H1 (cell line): ENCODE measurements at regions not wholly inside any gene's neighbourhood (a gene's known extent, or its start where the extent isn't known, plus 50 kb on each side); places are given as distances from the start of the nearest gene placed in this dataset.

ENCODE experiments used
- CTCF ChIA-PET: fragments of 300-600 bp; sonication (Branson Sonifier 250); formaldehyde crosslinking; loops from one replicate; lab custom pipeline; 2021; ENCODE audit not compliant: partially characterized antibody; lab: Charles Lee
- POLR2A ChIA-PET: fragments of 300-600 bp; sonication (Branson Sonifier 250); formaldehyde crosslinking; loops from one replicate; lab custom pipeline; 2021; ENCODE audit warnings: inconsistent platforms; ENCODE audit not compliant: partially characterized antibody; lab: Charles Lee
- DNase-seq, 2 experiments: peaks; one replicate each; pipeline versions ENCODE4 v3.0.0 to v3.0.0-alpha.2; 2010 to 2022; ENCODE audit warnings: low spot score in 2 of 2, low read depth in 1 of 2, mixed read lengths in 1 of 2
- FAIRE-seq: peaks from 2 replicates; lab custom pipeline; 2011; peaks lifted over from hg19 to GRCh38; lab: Jason Lieb, UNC
- H2AFZ ChIP-seq: 2 replicates; pipeline ENCODE4 v1.8.1; 2012; ENCODE audit warnings: low read length, inconsistent platforms
- H2AK5ac ChIP-seq: 2 replicates; pipeline ENCODE4 v1.6.1; 2013; ENCODE audit warnings: low read depth, low read length
- H2BK120ac ChIP-seq: replicated peaks from 2 replicates; pipeline ENCODE3; 2013; ENCODE audit warnings: low read depth, low read length, inconsistent platforms
- H2BK12ac ChIP-seq: 2 replicates; pipeline ENCODE4 v1.6.1; 2013; ENCODE audit warnings: low read depth, low read length
- H2BK15ac ChIP-seq: 2 replicates; pipeline ENCODE4 v1.6.1; 2013; ENCODE audit warnings: low read length
- H2BK20ac ChIP-seq: 2 replicates; pipeline ENCODE4 v1.6.1; 2013; ENCODE audit warnings: low read length
- H2BK5ac ChIP-seq: 2 replicates; pipeline ENCODE4 v1.6.1; 2013; ENCODE audit warnings: low read depth, low read length
- H3K14ac ChIP-seq: 2 replicates; pipeline ENCODE4 v1.6.1; 2013; ENCODE audit warnings: inconsistent platforms; ENCODE audit not compliant: insufficient read length
- H3K18ac ChIP-seq: 2 replicates; pipeline ENCODE4 v1.6.1; 2013; ENCODE audit warnings: low read length; ENCODE audit errors: extremely low read depth
- H3K23ac ChIP-seq: 2 replicates; pipeline ENCODE4 v1.6.1; 2013; ENCODE audit warnings: inconsistent platforms; ENCODE audit not compliant: insufficient read length
- H3K23me2 ChIP-seq: 2 replicates; pipeline ENCODE4 v1.6.1; 2013; ENCODE audit warnings: low read depth, low read length
- H3K27ac ChIP-seq: 2 replicates; pipeline ENCODE4 v1.6.1; 2011; ENCODE audit warnings: low read depth, low read length, inconsistent platforms
- H3K27me3 ChIP-seq, 4 experiments: replicated peaks in 1 of 4; 1 replicate in 1 of 4; 2 replicates in 3 of 4; pipeline versions ENCODE4 v1.6.1 to v1.8.1; 2011 to 2013; ENCODE audit warnings: low read length in 3 of 4, mild to moderate bottlenecking in 3 of 4, inconsistent platforms in 2 of 4, mixed read lengths in 2 of 4, moderate library complexity in 1 of 4; ENCODE audit not compliant: control insufficient read depth in 3 of 4, insufficient read depth in 3 of 4; ENCODE audit errors: extremely low read depth in 1 of 4
- H3K36me3 ChIP-seq, 4 experiments: 2 replicates each; pipeline versions ENCODE4 v1.6.1 to v1.8.1; 2011 to 2013; ENCODE audit warnings: mild to moderate bottlenecking in 4 of 4, low read length in 3 of 4, moderate library complexity in 2 of 4, control low read depth in 1 of 4, inconsistent platforms in 1 of 4; ENCODE audit not compliant: insufficient read depth in 4 of 4, control insufficient read depth in 2 of 4
- H3K4ac ChIP-seq: replicated peaks from 2 replicates; pipeline ENCODE3; 2013; ENCODE audit warnings: low read length, low read depth, mixed read lengths, inconsistent platforms; ENCODE audit not compliant: insufficient read length
- H3K4me1 ChIP-seq, 4 experiments: replicated peaks in 1 of 4; 1 replicate in 1 of 4; 2 replicates in 3 of 4; pipeline versions ENCODE4 v1.6.1 to v1.8.1; 2011 to 2013; ENCODE audit warnings: low read length in 3 of 4, inconsistent platforms in 2 of 4, mixed read lengths in 1 of 4; ENCODE audit not compliant: insufficient read depth in 4 of 4, control insufficient read depth in 3 of 4
- H3K4me2 ChIP-seq, 2 experiments: 2 replicates each; pipeline versions ENCODE4 v1.6.1 to v1.8.1; 2011 to 2013; ENCODE audit warnings: low read depth in 2 of 2, low read length in 2 of 2, control low read depth in 1 of 2, inconsistent platforms in 1 of 2, mild to moderate bottlenecking in 1 of 2; ENCODE audit not compliant: insufficient read depth in 1 of 2
- H3K4me3 ChIP-seq, 4 experiments: fragments of 200-600, 300-600 bp in 1 of 4; sonication (generic), shearing (Covaris generic), sonication (Bioruptor Twin) in 1 of 4; 2 replicates each; pipeline versions ENCODE4 v1.5.1 to v1.8.1; 2011 to 2016; ENCODE audit warnings: low read length in 4 of 4, low read depth in 3 of 4, control low read depth in 2 of 4, inconsistent platforms in 2 of 4, mild to moderate bottlenecking in 2 of 4, mixed read lengths in 1 of 4, moderate library complexity in 1 of 4; ENCODE audit not compliant: insufficient read depth in 2 of 4; ENCODE audit errors: extremely low read depth in 1 of 4
- H3K56ac ChIP-seq: replicated peaks from 2 replicates; pipeline ENCODE3; 2013; ENCODE audit warnings: low read depth, mild to moderate bottlenecking, mixed read lengths, low read length, inconsistent platforms; ENCODE audit not compliant: insufficient read length
- H3K79me1 ChIP-seq: 2 replicates; pipeline ENCODE4 v1.6.1; 2013; ENCODE audit warnings: low read depth, low read length, control low read depth
- H3K79me2 ChIP-seq, 2 experiments: 2 replicates each; pipeline versions ENCODE4 v1.6.1 to v1.8.1; 2012 to 2013; ENCODE audit warnings: low read length in 2 of 2, mild to moderate bottlenecking in 2 of 2, inconsistent platforms in 1 of 2; ENCODE audit not compliant: insufficient read depth in 2 of 2, control insufficient read depth in 1 of 2
- H3K9ac ChIP-seq, 4 experiments: replicated peaks in 1 of 4; 1 replicate in 1 of 4; 2 replicates in 3 of 4; pipeline versions ENCODE4 v1.6.1 to v1.8.1; 2011 to 2013; ENCODE audit warnings: low read depth in 3 of 4, low read length in 3 of 4, control low read depth in 2 of 4, mild to moderate bottlenecking in 2 of 4, moderate library complexity in 2 of 4, inconsistent platforms in 1 of 4; ENCODE audit errors: extremely low read depth in 1 of 4
- H3K9me3 ChIP-seq, 2 experiments: 2 replicates each; pipeline versions ENCODE4 v1.6.1 to v1.8.1; 2012 to 2013; ENCODE audit warnings: mild to moderate bottlenecking in 2 of 2, moderate library complexity in 2 of 2, control low read depth in 1 of 2, inconsistent platforms in 1 of 2, low read depth in 1 of 2, low read length in 1 of 2, mixed read lengths in 1 of 2; ENCODE audit not compliant: insufficient read depth in 2 of 2
- H4K20me1 ChIP-seq, 2 experiments: replicated peaks in 1 of 2; 2 replicates each; pipeline versions ENCODE3 to v1.8.1; 2011 to 2013; ENCODE audit warnings: inconsistent platforms in 2 of 2, low read length in 2 of 2, mild to moderate bottlenecking in 1 of 2; ENCODE audit not compliant: insufficient read depth in 2 of 2, control insufficient read depth in 1 of 2
- H4K5ac ChIP-seq: 2 replicates; pipeline ENCODE4 v1.6.1; 2013; ENCODE audit warnings: low read length, low read depth, mixed read lengths, inconsistent platforms; ENCODE audit not compliant: insufficient read length
- H4K8ac ChIP-seq: 2 replicates; pipeline ENCODE4 v1.8.0; 2013; ENCODE audit warnings: mild to moderate bottlenecking, moderate library complexity, low read length, inconsistent platforms; ENCODE audit not compliant: insufficient read depth; ENCODE audit errors: extremely low read depth
- H4K91ac ChIP-seq: replicated peaks from 2 replicates; pipeline ENCODE3; 2013; ENCODE audit warnings: low read length, mixed read lengths, inconsistent platforms; ENCODE audit not compliant: insufficient read length
- CTCF ChIP-seq, 3 experiments: IDR thresholded peaks; 1 replicate in 2 of 3; 2 replicates in 1 of 3; pipeline versions ENCODE4 v1.5.1 to v1.6.1; 2011; ENCODE audit warnings: low read length in 3 of 3, mild to moderate bottlenecking in 3 of 3, inconsistent platforms in 2 of 3, low read depth in 1 of 3, moderate library complexity in 1 of 3; ENCODE audit not compliant: insufficient read depth in 1 of 3; ENCODE audit errors: control extremely low read depth in 1 of 3
- GABPA ChIP-seq: IDR thresholded peaks from 2 replicates; pipeline ENCODE4 v1.6.1; 2011; ENCODE audit warnings: mild to moderate bottlenecking, low read length, moderate library complexity, borderline replicate concordance; ENCODE audit not compliant: insufficient read depth
- POU5F1 ChIP-seq: IDR thresholded peaks from 2 replicates; pipeline ENCODE4 v1.6.1; 2011; ENCODE audit warnings: low read depth, mild to moderate bottlenecking, low read length, moderate library complexity
- RNF2 ChIP-seq: fragments of 200-900, 300-1000 bp; sonication (generic); IDR thresholded peaks from 2 replicates; pipeline ENCODE4 v1.7.1; 2016; ENCODE audit warnings: borderline replicate concordance, low read depth, mild to moderate bottlenecking, antibody characterized with exemption, low read length; ENCODE audit not compliant: poor library complexity, severe bottlenecking; ENCODE audit errors: missing control alignments
- SRF ChIP-seq: IDR thresholded peaks from 2 replicates; pipeline ENCODE4 v1.6.1; 2011; ENCODE audit warnings: mild to moderate bottlenecking, low read depth, low read length, moderate library complexity
- WGBS, 2 experiments: shearing (Covaris generic) in 1 of 2; methylation state at CpG; one replicate each; pipeline versions ENCODE4 v1.1.6 to v1.1.7; 2013 to 2015; ENCODE audit warnings: low lambda C conversion rate in 2 of 2, mixed read lengths in 2 of 2, inconsistent platforms in 1 of 2, low coverage in 1 of 2, missing lambda C conversion rate in 1 of 2; ENCODE audit not compliant: insufficient replicate concordance in 2 of 2, insufficient coverage in 1 of 2, insufficient read length in 1 of 2; ENCODE audit errors: extremely low coverage in 1 of 2, missing lambda C conversion rate in 1 of 2; 5-methylcytosine and 5-hydroxymethylcytosine counted together

DNA sequence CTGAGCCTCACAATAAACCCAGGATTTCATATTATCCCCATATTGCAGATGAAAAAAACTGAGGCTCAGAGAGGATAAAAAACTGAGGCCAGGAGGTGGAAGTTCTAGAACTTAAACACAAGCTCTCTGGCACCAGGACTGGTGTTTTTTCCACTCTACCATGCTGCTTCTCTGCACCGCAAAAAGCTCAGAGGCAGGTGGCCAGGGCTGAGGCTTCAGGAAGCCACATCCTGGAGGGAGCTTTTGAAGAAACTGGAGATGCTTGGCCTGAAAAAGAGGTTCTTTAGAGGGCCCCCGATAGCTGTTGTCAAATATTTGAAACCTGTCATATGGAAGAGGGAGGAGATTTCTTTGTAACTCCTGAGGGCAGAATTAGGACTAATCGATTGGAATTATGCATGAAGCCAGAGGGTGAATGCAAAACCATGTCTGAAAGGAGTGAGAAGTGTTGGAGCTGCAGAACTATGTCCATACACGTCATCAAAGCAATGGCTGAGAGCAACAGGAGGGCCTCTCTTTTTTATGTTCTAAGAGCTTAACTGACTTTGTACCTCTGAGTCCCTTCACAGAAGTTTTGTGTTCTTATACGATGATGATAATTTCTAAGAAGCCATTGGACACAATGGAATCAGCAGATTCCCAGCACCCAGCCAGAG lies 448.6 kb downstream of the FUT8 start:
- Histone ChIP-seq H2BK120ac (no peak overlapping the region), H3K4ac (no peak overlapping the region), H4K20me1 (no peaks in the 10 kb centered on the region), H4K5ac (no peak overlapping the region), H3K23me2 (no peaks in the 10 kb centered on the region), H3K9ac (no peak overlapping the region), H3K4me1 (no peaks in the 10 kb centered on the region), H2BK20ac (no peak overlapping the region), H3K56ac (no peak overlapping the region), H2BK5ac (no peak overlapping the region), H3K23ac (no peak overlapping the region), H3K4me3 (no peak overlapping the region), H3K79me2 (no peaks in the 10 kb centered on the region), H2BK12ac (no peak overlapping the region), H3K4me2 (no peak overlapping the region), H4K8ac (no peak overlapping the region), H3K79me1 (no peaks in the 10 kb centered on the region), H2AK5ac (no peak overlapping the region), H3K36me3 (no peaks in the 10 kb centered on the region), H3K18ac (no peak overlapping the region), H2AFZ (no peak overlapping the region), H3K27me3 (no peaks in the 10 kb centered on the region), H3K27ac (no peak overlapping the region), H2BK15ac (no peak overlapping the region), H4K91ac (no peak overlapping the region), H3K9me3 (no peaks in the 10 kb centered on the region), H3K14ac (no peak overlapping the region)
- CTCF ChIA-PET, result interaction anchor here (1.5 kb wide), 1 partner anchor 98 kb away, joined by 4 read pairs; no protein-coding TSS in a partner anchor
- TF ChIP-seq POU5F1 (no peak), SRF (no peak), GABPA (no peak), CTCF (IDR thresholded peaks at IDR 0.05; ENCODE audit: control extremely low read depth in 1 of 3, insufficient read depth in 1 of 3, low read depth in 1 of 3, low read length in 3 of 3) (no peak), RNF2 (no peak)
- DNase-seq (no peak), FAIRE-seq (no peak)
- POLR2A ChIA-PET, result no interaction called here
- 92% methylated on average over 5 of the region's 5 CpGs; no CpG with 5 or more reads in 1 of the 2 experiments for WGBS, 2 experiments
